IPS DF 4.7 (cell line): ENCODE measurements at regions not wholly inside any gene's neighbourhood (a gene's known extent, or its start where the extent isn't known, plus 50 kb on each side); places are given as distances from the start of the nearest gene placed in this dataset.

ENCODE experiments used
- DNase-seq: peaks from one replicate; pipeline ENCODE4 v3.0.0-alpha.2; 2013; ENCODE audit warnings: low spot score; ENCODE audit errors: extremely low read depth

- no peak for DNase-seq
These were observed 1131.3 kb upstream of the MAP3K7 start for GRCh38 chr6:91718198-91718597.

GRCh38 chr6:91717094-91717493 is 1130.2 kb upstream of the MAP3K7 start:
- DNase-seq, result no peak

DNA sequence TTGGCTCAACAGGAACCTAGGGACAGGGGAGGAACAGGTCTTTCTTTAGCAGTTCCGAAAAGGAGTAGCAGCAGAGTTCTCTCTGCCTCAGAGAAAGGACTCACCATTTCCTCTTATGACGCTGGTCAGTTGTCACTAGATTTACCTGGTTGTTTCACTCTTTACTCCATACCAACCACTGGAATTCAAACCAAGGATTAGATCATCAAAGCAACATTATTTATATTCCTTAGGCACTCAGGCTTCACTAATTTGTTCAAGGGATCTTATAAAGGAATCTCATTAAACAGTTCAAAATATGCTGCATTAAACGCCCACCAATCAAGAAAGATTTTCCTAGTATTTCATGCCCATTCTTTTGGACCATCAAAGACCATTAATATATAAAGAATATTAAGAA is 1129.5 kb upstream of the MAP3K7 start:
- DNase-seq, result no peak

DNA sequence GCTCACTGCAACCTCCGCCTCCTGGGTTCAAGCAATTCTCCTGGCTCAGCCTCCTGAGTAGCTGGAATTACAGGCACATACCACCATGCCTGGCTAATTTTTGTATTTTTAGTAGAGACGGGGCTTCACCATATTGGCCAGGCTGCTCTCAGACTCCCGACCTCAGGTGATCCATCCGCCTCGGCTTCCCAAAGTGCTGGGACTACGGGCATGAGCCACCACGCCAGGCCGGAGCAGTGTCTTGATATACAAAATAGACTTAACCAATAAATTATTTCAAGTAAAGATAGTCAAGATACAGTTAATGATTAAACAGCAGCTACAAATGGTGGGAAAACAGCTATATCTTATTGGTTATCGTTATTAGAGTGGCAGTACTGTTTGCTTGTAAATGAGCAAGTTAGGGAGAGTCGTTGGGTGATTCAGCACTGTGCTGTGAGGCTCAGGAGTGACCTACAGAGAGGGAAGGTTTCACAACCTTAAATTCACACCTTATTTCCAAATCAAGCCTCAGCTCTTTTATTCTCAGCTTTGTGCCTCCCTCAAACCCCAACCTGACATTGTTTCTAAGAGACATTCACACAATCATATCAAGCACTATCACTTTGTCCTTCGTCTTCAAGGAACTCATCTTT is 1128.4 kb upstream of the MAP3K7 start:
- no peak for DNase-seq

- DNase-seq, result no peak
These were observed 1127.0 kb upstream of the MAP3K7 start for GRCh38 chr6:91713911-91714310.

- DNase-seq, result no peak
These were observed 1124.6 kb upstream of the MAP3K7 start for GRCh38 chr6:91711518-91711917.

DNA sequence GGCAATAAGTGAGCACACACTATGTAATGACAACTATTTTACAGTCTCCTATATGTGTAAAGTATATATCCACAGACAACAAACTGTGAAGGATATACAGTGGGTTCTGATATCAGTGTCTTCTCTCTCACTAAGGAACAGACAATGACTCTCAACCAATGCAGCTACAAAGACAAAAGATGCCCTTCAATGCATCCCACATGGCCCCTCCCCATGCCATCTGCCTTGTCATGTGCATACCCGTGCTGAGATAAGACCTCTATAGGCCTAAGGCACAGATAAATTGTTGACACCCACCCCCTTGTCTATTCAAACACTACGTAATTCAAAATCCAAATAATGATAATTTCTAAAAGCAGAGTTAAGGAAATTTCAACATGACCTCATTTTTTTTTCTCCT is 1123.5 kb upstream of the MAP3K7 start:
- DNase-seq, result no peak

DNA sequence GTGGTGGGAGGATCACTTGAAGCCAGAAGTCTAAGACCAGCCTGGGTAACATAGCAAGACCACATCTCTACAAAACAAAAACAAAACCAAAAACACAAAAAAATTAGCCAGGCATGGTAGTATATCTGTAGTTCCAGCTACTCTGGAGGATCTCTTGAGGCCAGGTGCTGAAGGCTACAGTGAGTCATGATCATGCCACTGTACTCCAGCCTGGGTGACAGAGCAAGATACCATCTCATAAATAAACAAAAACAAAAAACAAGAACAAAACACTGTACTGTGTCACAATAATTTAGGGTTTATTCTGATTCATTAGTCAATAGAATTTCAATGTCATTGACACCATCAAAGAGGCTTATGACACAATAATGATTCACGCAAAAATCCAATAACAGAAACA is 1121.7 kb upstream of the MAP3K7 start:
- DNase-seq, result no peak

GRCh38 chr6:91705646-91706045 is 1118.8 kb upstream of the MAP3K7 start:
- DNase-seq, result no peak

- no peak for DNase-seq
These were observed 1117.7 kb upstream of the MAP3K7 start for GRCh38 chr6:91704531-91704930.

DNA sequence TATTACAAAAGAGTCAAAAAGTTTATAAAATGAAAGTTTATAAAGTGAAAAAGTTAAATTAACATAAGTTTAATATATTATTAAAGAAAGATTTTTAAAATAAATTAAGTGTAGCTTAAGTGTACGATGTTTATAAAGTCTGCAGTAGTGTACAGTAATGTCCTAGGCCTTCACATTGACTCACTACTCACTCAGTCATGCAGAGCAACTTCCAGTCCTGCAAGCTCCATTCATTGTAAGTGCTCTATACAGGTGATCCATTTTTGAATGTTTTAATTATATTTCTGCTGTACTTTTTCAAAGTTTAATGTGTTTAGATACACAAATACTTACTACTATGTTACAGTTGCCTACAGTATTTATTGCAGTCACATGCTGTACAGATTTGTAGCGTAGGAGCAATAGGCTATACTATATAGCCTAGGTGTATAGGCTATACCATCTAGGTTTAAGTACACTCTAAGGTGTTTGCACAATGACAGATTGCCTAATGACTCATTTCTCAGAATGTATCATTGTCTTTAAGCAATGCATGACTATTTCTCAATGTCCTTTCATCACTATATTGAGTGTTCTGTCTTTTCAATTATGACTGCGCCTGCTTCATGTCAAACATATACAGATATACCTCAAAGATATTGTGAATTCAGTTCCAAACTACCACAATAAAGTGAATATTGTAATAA is 1110.3 kb upstream of the MAP3K7 start:
- DNase-seq, result no peak

GRCh38 chr6:91695221-91695620 is 1108.3 kb upstream of the MAP3K7 start:
- DNase-seq, result no peak

GRCh38 chr6:91694016-91694654 is 1107.3 kb upstream of the MAP3K7 start:
- no peak for DNase-seq

- DNase-seq, result no peak
These were observed 1104.6 kb upstream of the MAP3K7 start for GRCh38 chr6:91691449-91691848.

DNA sequence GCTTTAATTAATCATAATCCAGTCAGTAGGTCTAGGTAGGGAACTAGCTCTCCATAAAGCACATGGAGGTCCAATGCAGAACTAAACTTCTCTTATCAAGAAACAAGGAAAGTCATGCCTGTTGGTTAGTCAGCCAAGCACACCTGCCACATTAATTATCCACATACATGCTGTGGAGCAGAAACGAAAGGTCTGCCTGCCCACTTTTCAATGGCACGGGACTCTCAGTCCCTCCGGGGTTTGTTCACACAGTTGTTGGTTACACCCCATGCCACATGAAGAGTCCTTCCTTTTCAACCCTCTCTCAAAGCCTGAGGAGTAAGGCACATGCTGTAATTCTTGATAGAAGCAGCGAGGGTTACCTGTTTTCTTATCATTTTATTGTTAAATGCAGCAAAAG is 1096.4 kb upstream of the MAP3K7 start:
- no peak for DNase-seq

DNA sequence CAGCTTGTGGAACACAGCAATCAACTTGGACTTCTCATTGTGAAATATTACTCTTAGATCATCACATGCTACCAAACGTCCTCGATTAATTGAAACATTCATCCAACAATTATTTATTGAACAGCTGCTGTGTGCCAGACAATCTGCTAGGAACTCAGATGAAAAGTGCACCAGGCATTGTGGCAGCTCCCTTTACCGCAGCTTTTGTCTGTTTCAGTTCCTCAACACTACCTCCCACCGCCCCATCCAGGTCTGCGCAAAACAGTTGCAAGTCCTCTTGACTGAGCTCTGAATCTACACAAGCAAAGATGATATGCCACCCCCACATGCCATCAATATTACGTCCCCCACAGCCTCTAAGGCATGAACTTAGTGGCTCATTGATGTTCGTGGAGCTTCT is 1094.4 kb upstream of the MAP3K7 start:
- DNase-seq, result no peak

DNA sequence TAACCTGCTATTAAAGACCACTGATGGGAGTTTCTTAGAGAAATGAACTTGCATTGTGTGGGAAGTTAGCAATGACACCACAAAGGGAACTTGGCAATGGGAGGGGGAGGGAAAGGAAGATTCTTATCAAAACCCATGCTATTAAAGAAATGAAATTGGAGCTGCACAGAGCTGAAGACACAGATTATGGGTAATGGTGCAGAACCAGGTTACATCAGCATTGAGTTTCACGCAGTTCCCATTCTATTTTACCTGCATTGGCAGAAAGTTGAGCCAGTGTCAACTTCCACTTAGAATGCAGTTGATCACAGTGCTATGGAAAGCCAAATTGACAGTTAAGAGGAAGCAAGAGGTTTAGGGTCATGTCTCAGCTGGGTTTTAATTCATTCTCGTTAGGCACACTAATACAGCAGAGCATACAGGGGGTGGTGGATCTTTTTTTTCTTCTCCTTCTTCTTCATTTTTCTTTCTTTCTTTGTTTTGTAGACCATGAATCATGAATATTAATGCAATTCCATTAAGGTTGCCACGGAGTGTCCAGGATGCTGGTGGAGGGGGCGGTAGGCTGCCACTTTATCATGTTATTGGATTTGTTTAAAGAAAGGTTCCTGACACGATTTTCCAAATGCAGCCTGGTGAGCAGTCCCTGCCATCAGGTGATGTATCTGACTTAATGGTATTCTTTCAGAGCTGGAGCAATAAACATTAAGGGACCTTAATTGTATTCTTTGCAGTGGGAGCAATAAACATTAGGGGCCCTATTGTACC is 1092.0 kb upstream of the MAP3K7 start:
- no peak for DNase-seq

DNA sequence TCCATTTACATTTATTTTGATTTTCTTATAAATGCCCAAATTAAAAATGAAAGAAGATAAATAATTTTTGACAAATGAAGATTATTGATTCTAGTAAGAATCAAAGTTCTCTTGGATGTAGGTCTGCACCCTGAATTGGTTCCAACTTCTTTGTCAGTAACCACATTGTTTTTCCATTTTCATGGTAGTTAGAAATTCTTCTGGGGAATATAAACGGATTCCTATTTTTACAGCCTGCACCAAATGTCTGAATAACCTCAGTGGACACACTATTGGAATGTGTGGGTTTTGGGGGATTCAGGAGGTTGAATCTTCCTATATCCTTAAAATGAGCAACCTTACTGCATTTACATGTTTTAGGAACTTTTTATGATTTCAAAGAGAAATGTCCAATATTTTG is 1085.3 kb upstream of the MAP3K7 start:
- DNase-seq, result no peak

- no peak for DNase-seq
These were observed 1083.0 kb upstream of the MAP3K7 start for GRCh38 chr6:91669871-91670268.

GRCh38 chr6:91669154-91669870 is 1082.4 kb upstream of the MAP3K7 start:
- no peak for DNase-seq

DNA sequence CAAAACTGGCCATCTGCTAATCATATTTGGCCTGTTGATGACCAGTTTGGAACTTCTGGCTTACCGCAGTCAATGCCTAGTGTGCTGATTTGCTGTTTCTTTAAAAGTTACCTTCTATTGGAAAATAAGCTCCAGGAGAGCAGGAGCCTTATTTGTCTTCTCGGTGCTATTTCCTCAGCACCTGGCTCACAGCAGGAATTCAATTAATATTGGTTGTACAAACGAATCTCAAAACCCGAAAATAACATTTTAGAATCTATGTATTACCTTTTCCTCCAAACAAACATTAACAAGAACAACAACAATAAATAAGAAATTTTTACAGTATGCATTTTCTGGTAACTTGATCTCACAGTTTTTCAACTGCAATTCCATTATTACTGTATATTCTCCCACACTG is 1080.7 kb upstream of the MAP3K7 start:
- DNase-seq, result no peak
